Suprapubic skin (tissue), 3 donors: ENCODE measurements at regions not wholly inside any gene's neighbourhood (a gene's known extent, or its start where the extent isn't known, plus 50 kb on each side); places are given as distances from the start of the nearest gene placed in this dataset.

Experiments
- CTCF ChIP-seq, 2 donors: fragments of 200-600 bp in 1 of 2; fragments of 450-650 bp in 1 of 2; sonication (generic) in 1 of 2; IDR thresholded peaks; one replicate each; pipeline ENCODE4 v1.5.1; 2016 to 2019; ENCODE audit warnings: antibody characterized with exemption in 2 of 2, mild to moderate bottlenecking in 1 of 2, moderate library complexity in 1 of 2
- POLR2A ChIP-seq, 2 donors: fragments of 450-650 bp; IDR thresholded peaks; one replicate each; pipeline ENCODE4 v1.6.1; 2017; ENCODE audit warnings: antibody characterized with exemption in 2 of 2, mild to moderate bottlenecking in 2 of 2, moderate library complexity in 2 of 2

- no peak for TF ChIP-seq POLR2A (IDR thresholded peaks at IDR 0.05)
- TF ChIP-seq CTCF (IDR thresholded peaks at IDR 0.05) = no peak
Observed at GRCh38 chr9:79001012-79001411, 570.8 kb upstream of the TLE4 start.
